Nephron (organoid): ENCODE measurements at regions not wholly inside any gene's neighbourhood (a gene's known extent, or its start where the extent isn't known, plus 50 kb on each side); places are given as distances from the start of the nearest gene placed in this dataset.
"Not testable (repeated sequence)": the region's sequence is repeated elsewhere in the genome, so short reads cannot be mapped to it uniquely, and the experiment has no call there.

ENCODE experiments used
- H3K27ac Mint-ChIP-seq, 3 experiments: 2 replicates each; pipeline ENCODE4 v1.8.0; 2020; ENCODE audit warnings: mixed read lengths in 3 of 3, mild to moderate bottlenecking in 2 of 3, moderate library complexity in 1 of 3
- H3K27me3 Mint-ChIP-seq: 2 replicates; pipeline ENCODE4 v1.8.0; 2021; ENCODE audit warnings: low read depth, mild to moderate bottlenecking, moderate library complexity, mixed read lengths
- H3K36me3 Mint-ChIP-seq: 2 replicates; pipeline ENCODE4 v1.8.0; 2020; ENCODE audit warnings: low read depth, mixed read lengths
- H3K4me1 Mint-ChIP-seq: 2 replicates; pipeline ENCODE4 v1.8.0; 2020; ENCODE audit warnings: mixed read lengths
- H3K4me3 Mint-ChIP-seq, 3 experiments: 2 replicates each; pipeline ENCODE4 v1.8.0; 2020; ENCODE audit warnings: mild to moderate bottlenecking in 3 of 3, mixed read lengths in 3 of 3, moderate library complexity in 2 of 3
- H3K9me3 Mint-ChIP-seq: 2 replicates; pipeline ENCODE4 v1.8.0; 2020; ENCODE audit warnings: mixed read lengths
- CTCF ChIP-seq, 3 experiments: fragments of 200-600 bp; sonication (generic); IDR thresholded peaks; one replicate each; pipeline ENCODE4 v1.5.0; 2021; ENCODE audit warnings: antibody characterized with exemption in 3 of 3; ENCODE audit not compliant: unreplicated experiment in 3 of 3

GRCh38 chr22:27107386-27107785 is 450.0 kb downstream of the MIAT start:
- no peak for TF ChIP-seq CTCF (IDR thresholded peaks at IDR 0.05; ENCODE audit: unreplicated experiment in 3 of 3)
- Mint-ChIP-seq H3K4me3 (no peak overlapping the region), H3K36me3 (no peaks in the 10 kb centered on the region), H3K4me1 (peaks cover 69% of the 10 kb centered on the region), H3K27ac (peak overlapping the region in 2 of 3 experiments; percentile 92 to 96), H3K27me3 (peaks cover 16% of the 10 kb centered on the region), H3K9me3 (no peaks in the 10 kb centered on the region)

GRCh38 chr22:27107824-27108223 is 450.4 kb downstream of the MIAT start:
- no peaks in the 10 kb centered on the region for H3K9me3 Mint-ChIP-seq
- peaks cover 65% of the 10 kb centered on the region for H3K4me1 Mint-ChIP-seq
- peaks cover 12% of the 10 kb centered on the region for H3K27me3 Mint-ChIP-seq
- peak overlapping the region in 2 of 3 experiments; percentile 92 to 96 for H3K27ac Mint-ChIP-seq
- no peak for TF ChIP-seq CTCF (IDR thresholded peaks at IDR 0.05; ENCODE audit: unreplicated experiment in 3 of 3)
- no peaks in the 10 kb centered on the region for H3K36me3 Mint-ChIP-seq
- H3K4me3 Mint-ChIP-seq = no peak overlapping the region

DNA sequence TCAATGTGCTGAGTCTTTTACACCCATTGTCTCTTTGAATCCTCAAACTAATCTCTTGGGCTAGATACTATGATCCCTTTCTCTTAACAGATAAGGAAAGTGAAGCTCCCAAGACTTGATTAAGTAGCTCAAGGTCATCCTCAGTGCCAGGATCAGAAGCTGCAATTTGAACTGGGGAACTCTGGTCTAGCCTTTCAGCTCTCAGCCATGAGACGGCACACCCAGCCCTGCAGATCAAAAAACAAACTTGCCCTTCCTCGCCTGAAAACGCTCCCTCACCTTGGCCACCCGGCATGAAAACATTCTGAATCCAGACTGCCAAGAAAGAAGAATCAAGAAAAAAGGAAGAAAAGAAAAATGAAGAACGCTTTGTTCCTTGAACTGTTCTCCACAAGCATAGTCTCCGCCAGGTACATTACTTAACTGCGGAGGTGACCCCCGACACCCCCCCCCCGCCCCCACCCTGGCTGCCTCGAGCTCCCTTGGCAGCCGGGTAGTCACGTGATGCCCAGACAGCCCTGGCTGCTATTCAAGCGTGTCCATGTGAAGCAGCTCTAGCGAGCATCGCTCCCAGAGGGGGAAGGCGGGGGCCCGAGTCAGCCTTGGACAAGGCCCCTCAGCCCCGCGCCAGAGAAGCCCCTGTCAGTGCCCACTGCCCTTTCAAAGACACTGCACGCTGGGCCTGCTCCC is 451.2 kb downstream of the MIAT start:
- no peaks in the 10 kb centered on the region for H3K36me3 Mint-ChIP-seq
- H3K9me3 Mint-ChIP-seq = peaks cover 1% of the 10 kb centered on the region
- peak overlapping the region; percentile 82 to 96 (median 92) for H3K27ac Mint-ChIP-seq
- no peak for TF ChIP-seq CTCF (IDR thresholded peaks at IDR 0.05; ENCODE audit: unreplicated experiment in 3 of 3)
- H3K4me1 Mint-ChIP-seq = peaks cover 65% of the 10 kb centered on the region
- peak overlapping the region in 2 of 3 experiments; percentile 5 to 35 for H3K4me3 Mint-ChIP-seq
- H3K27me3 Mint-ChIP-seq = peaks cover 8% of the 10 kb centered on the region

- not testable (repeated sequence) for H3K36me3 Mint-ChIP-seq, H3K9me3 Mint-ChIP-seq, H3K27me3 Mint-ChIP-seq
- peak overlapping the region in 1 of 3 experiments; percentile 0 for H3K4me3 Mint-ChIP-seq
- peak overlapping the region; percentile 20 to 96 (median 88) for H3K27ac Mint-ChIP-seq
- H3K4me1 Mint-ChIP-seq = peaks cover 61% of the 10 kb centered on the region
Measured at GRCh38 chr22:27109406-27109805, 452.0 kb downstream of the MIAT start.

GRCh38 chr22:27110665-27111451 is 453.5 kb downstream of the MIAT start:
- H3K4me3 Mint-ChIP-seq = peak overlapping the region in 2 of 3 experiments; percentile 1 to 8

More at GRCh38 chr22:27110665-27111451, 453.5 kb downstream of the MIAT start:
- Mint-ChIP-seq H3K27me3 (no peaks in the 10 kb centered on the region), H3K9me3 (peaks cover 3% of the 10 kb centered on the region), H3K36me3 (no peaks in the 10 kb centered on the region), H3K4me1 (peaks cover 59% of the 10 kb centered on the region), H3K27ac (peak overlapping the region; percentile 79 to 96 (median 88))
- no peak for TF ChIP-seq CTCF (IDR thresholded peaks at IDR 0.05; ENCODE audit: unreplicated experiment in 3 of 3)
